Muscle layer of colon (tissue), 2 donors: ENCODE measurements at regions not wholly inside any gene's neighbourhood (a gene's known extent, or its start where the extent isn't known, plus 50 kb on each side); places are given as distances from the start of the nearest gene placed in this dataset.

Source experiments
- H3K27ac ChIP-seq: one replicate; pipeline ENCODE4 v1.7.0; 2013; ENCODE audit warnings: low read depth, mild to moderate bottlenecking, low read length, moderate library complexity
- H3K27me3 ChIP-seq, 2 donors: one replicate each; pipeline ENCODE4 v1.7.0; 2013; ENCODE audit warnings: low read length in 2 of 2, mild to moderate bottlenecking in 2 of 2; ENCODE audit not compliant: insufficient read depth in 2 of 2, control insufficient read depth in 1 of 2
- H3K36me3 ChIP-seq: one replicate; pipeline ENCODE4 v1.7.0; 2013; ENCODE audit warnings: mild to moderate bottlenecking, low read length; ENCODE audit not compliant: insufficient read depth
- H3K4me1 ChIP-seq: one replicate; pipeline ENCODE4 v1.7.0; 2013; ENCODE audit warnings: mild to moderate bottlenecking, low read length; ENCODE audit not compliant: insufficient read depth
- H3K4me3 ChIP-seq, 2 donors: one replicate each; pipeline ENCODE4 v1.7.0; 2013; ENCODE audit warnings: low read length in 2 of 2, low read depth in 1 of 2, mild to moderate bottlenecking in 1 of 2, moderate library complexity in 1 of 2
- H3K9ac ChIP-seq: one replicate; pipeline ENCODE4 v1.7.0; 2013; ENCODE audit warnings: low read length
- H3K9me3 ChIP-seq: one replicate; pipeline ENCODE4 v1.7.0; 2013; ENCODE audit warnings: mild to moderate bottlenecking, low read length
- donor health status: abdominal sarcoma.
- donor health status: Adenocarcinoma of cecum.

- no peaks in the 10 kb centered on the region for H3K9me3 ChIP-seq
- H3K27ac ChIP-seq = no peak overlapping the region
- H3K4me1 ChIP-seq = no peaks in the 10 kb centered on the region
- H3K27me3 ChIP-seq = no peaks in the 10 kb centered on the region
- no peak overlapping the region for H3K9ac ChIP-seq
- no peaks in the 10 kb centered on the region for H3K36me3 ChIP-seq
- H3K4me3 ChIP-seq = no peak overlapping the region
Measured at GRCh38 chr12:105698075-105698474, 367.6 kb downstream of the C12orf75 start.

- Histone ChIP-seq H3K27me3 (no peaks in the 10 kb centered on the region), H3K9ac (no peak overlapping the region), H3K4me3 (no peak overlapping the region), H3K27ac (no peak overlapping the region), H3K36me3 (no peaks in the 10 kb centered on the region), H3K4me1 (no peaks in the 10 kb centered on the region), H3K9me3 (no peaks in the 10 kb centered on the region)
Measured at GRCh38 chr12:105699209-105699608, 368.7 kb downstream of the C12orf75 start.

- H3K9me3 ChIP-seq = no peaks in the 10 kb centered on the region
Measured at GRCh38 chr12:105704787-105705186, 374.3 kb downstream of the C12orf75 start.

GRCh38 chr12:105705235-105705634 lies 374.7 kb downstream of the C12orf75 start:
- no peaks in the 10 kb centered on the region for H3K4me1 ChIP-seq
- no peaks in the 10 kb centered on the region for H3K27me3 ChIP-seq
- no peaks in the 10 kb centered on the region for H3K36me3 ChIP-seq
- H3K4me3 ChIP-seq = no peak overlapping the region
- H3K9me3 ChIP-seq = no peaks in the 10 kb centered on the region
- H3K9ac ChIP-seq = no peak overlapping the region
- H3K27ac ChIP-seq = no peak overlapping the region

More at GRCh38 chr12:105704787-105705186, 374.3 kb downstream of the C12orf75 start:
- no peaks in the 10 kb centered on the region for H3K36me3 ChIP-seq
- no peaks in the 10 kb centered on the region for H3K27me3 ChIP-seq
- H3K4me1 ChIP-seq = no peaks in the 10 kb centered on the region
- no peak overlapping the region for H3K4me3 ChIP-seq
- H3K27ac ChIP-seq = no peak overlapping the region
- H3K9ac ChIP-seq = no peak overlapping the region

- Histone ChIP-seq H3K4me3 (no peak overlapping the region), H3K27ac (no peak overlapping the region), H3K9me3 (no peaks in the 10 kb centered on the region), H3K36me3 (no peaks in the 10 kb centered on the region), H3K4me1 (no peaks in the 10 kb centered on the region), H3K27me3 (no peaks in the 10 kb centered on the region), H3K9ac (no peak overlapping the region)
Measured at GRCh38 chr12:105705765-105706164, 375.3 kb downstream of the C12orf75 start.

GRCh38 chr12:105706321-105706972 lies 376.0 kb downstream of the C12orf75 start:
- Histone ChIP-seq H3K9ac (no peak overlapping the region), H3K36me3 (no peaks in the 10 kb centered on the region)

GRCh38 chr12:105706973-105707334 lies 376.5 kb downstream of the C12orf75 start:
- Histone ChIP-seq H3K36me3 (no peaks in the 10 kb centered on the region), H3K27ac (no peak overlapping the region), H3K9me3 (no peaks in the 10 kb centered on the region), H3K4me1 (no peaks in the 10 kb centered on the region), H3K9ac (no peak overlapping the region), H3K27me3 (no peaks in the 10 kb centered on the region), H3K4me3 (no peak overlapping the region)

More at GRCh38 chr12:105706321-105706972, 376.0 kb downstream of the C12orf75 start:
- no peaks in the 10 kb centered on the region for H3K9me3 ChIP-seq
- H3K27me3 ChIP-seq = no peaks in the 10 kb centered on the region
- H3K4me3 ChIP-seq = no peak overlapping the region
- H3K4me1 ChIP-seq = no peaks in the 10 kb centered on the region
- no peak overlapping the region for H3K27ac ChIP-seq

- no peak overlapping the region for H3K4me3 ChIP-seq
- H3K27ac ChIP-seq = no peak overlapping the region
- H3K27me3 ChIP-seq = no peaks in the 10 kb centered on the region
- H3K9ac ChIP-seq = no peak overlapping the region
- H3K9me3 ChIP-seq = no peaks in the 10 kb centered on the region
- H3K4me1 ChIP-seq = no peaks in the 10 kb centered on the region
- H3K36me3 ChIP-seq = no peaks in the 10 kb centered on the region
Measured at GRCh38 chr12:105713606-105714305, 383.3 kb downstream of the C12orf75 start.

GRCh38 chr12:105716621-105717020 lies 386.1 kb downstream of the C12orf75 start:
- Histone ChIP-seq H3K4me1 (no peaks in the 10 kb centered on the region), H3K4me3 (no peak overlapping the region), H3K9ac (no peak overlapping the region), H3K27me3 (no peaks in the 10 kb centered on the region), H3K27ac (no peak overlapping the region), H3K36me3 (no peaks in the 10 kb centered on the region), H3K9me3 (no peaks in the 10 kb centered on the region)

GRCh38 chr12:105721051-105721825 lies 390.7 kb downstream of the C12orf75 start:
- Histone ChIP-seq H3K4me3 (no peak overlapping the region), H3K9ac (no peak overlapping the region), H3K4me1 (no peaks in the 10 kb centered on the region), H3K9me3 (no peaks in the 10 kb centered on the region), H3K27me3 (no peaks in the 10 kb centered on the region), H3K27ac (no peak overlapping the region), H3K36me3 (no peaks in the 10 kb centered on the region)

GRCh38 chr12:105721891-105722290 lies 391.4 kb downstream of the C12orf75 start:
- H3K4me1 ChIP-seq = no peaks in the 10 kb centered on the region
- no peaks in the 10 kb centered on the region for H3K36me3 ChIP-seq
- H3K4me3 ChIP-seq = no peak overlapping the region
- no peak overlapping the region for H3K27ac ChIP-seq
- H3K9me3 ChIP-seq = no peaks in the 10 kb centered on the region
- H3K9ac ChIP-seq = no peak overlapping the region
- no peaks in the 10 kb centered on the region for H3K27me3 ChIP-seq
